ENCODE measurements at regions not wholly inside any gene's neighbourhood (a gene's known extent, or its start where the extent isn't known, plus 50 kb on each side); places are given as distances from the start of the nearest gene placed in this dataset.

DNA sequence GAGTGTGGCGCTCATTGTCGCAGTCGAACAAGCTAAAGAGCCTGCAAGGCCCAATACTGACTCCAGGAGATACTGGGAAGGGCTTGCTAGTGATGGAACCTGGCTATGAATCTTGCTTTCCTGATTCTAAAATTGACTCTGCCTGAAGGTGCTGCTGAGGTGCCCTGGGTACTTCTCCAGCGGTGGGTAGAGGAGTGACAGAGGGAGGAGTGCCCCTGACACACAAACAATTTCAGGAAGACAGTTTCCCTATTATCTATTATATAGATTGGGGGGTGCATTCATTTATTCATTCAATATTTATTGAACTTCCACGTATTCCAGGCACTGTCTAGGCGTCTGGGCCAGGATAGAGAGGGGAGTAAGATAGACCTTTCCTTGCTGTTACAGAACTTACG, 339.2 kb upstream of the GATB start:
- Mint-ChIP-seq H3K4me3 (peak overlapping the region; percentile 3), H3K9me3 (no peaks in the 10 kb centered on the region), H3K27ac (peak overlapping the region; percentile 84), H3K27me3 (ENCODE audit: low read depth, poor library complexity) (peaks cover 26% of the 10 kb centered on the region), H3K36me3 (ENCODE audit: low read depth) (no peaks in the 10 kb centered on the region), H3K4me1 (peaks cover 86% of the 10 kb centered on the region)
- TF ChIP-seq, protein P1, sequence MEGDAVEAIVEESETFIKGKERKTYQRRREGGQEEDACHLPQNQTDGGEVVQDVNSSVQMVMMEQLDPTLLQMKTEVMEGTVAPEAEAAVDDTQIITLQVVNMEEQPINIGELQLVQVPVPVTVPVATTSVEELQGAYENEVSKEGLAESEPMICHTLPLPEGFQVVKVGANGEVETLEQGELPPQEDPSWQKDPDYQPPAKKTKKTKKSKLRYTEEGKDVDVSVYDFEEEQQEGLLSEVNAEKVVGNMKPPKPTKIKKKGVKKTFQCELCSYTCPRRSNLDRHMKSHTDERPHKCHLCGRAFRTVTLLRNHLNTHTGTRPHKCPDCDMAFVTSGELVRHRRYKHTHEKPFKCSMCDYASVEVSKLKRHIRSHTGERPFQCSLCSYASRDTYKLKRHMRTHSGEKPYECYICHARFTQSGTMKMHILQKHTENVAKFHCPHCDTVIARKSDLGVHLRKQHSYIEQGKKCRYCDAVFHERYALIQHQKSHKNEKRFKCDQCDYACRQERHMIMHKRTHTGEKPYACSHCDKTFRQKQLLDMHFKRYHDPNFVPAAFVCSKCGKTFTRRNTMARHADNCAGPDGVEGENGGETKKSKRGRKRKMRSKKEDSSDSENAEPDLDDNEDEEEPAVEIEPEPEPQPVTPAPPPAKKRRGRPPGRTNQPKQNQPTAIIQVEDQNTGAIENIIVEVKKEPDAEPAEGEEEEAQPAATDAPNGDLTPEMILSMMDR (IDR thresholded peaks at IDR 0.05) = no peak
- no peak for DNase-seq

DNA sequence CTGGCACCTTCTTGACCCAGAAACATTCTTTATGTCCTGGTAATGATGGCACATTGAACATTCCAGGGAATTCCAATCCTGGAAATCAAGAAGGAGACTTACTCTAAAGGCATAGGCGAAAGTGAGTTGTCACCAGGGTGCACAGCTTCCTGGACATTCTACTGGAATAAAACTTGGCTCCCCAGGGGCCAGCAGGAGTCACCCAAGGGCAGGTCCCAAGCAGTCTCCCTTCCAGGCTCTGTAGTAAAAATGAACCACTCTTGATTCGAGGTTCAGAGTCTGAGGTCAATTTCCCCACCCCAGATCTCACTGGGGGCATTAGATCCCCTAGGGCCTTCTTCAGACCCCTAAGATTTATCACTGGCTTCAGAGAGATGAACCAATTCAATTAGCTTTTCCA, 338.7 kb upstream of the GATB start:
- Mint-ChIP-seq H3K27me3 (ENCODE audit: low read depth, poor library complexity) (peaks cover 28% of the 10 kb centered on the region), H3K4me1 (peaks cover 86% of the 10 kb centered on the region), H3K9me3 (no peaks in the 10 kb centered on the region), H3K27ac (no peak overlapping the region), H3K36me3 (ENCODE audit: low read depth) (no peaks in the 10 kb centered on the region), H3K4me3 (no peak overlapping the region)
- TF ChIP-seq, protein P1 (IDR thresholded peaks at IDR 0.05) = no peak
- DNase-seq = no peak

DNA sequence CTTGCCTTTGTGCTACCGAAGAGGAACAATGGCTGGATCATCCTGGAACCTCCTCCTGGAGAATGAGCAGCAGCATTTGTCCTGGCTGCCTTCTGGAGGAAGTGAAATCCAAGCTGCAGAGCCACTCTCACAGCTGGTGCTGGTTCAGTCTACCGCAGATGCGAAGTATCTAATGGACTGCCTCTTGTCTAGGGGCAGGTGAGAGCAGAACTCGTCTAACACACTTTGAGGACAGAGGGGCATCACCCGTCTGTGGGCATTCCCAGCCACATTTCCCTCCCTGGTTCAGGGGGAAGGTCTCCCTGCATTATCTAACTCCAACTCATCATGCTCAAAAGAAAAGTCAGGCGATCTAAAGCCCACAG, 338.2 kb upstream of the GATB start:
- Mint-ChIP-seq H3K4me1 (peaks cover 86% of the 10 kb centered on the region), H3K27me3 (ENCODE audit: low read depth, poor library complexity) (peaks cover 33% of the 10 kb centered on the region), H3K9me3 (no peaks in the 10 kb centered on the region), H3K36me3 (ENCODE audit: low read depth) (no peaks in the 10 kb centered on the region), H3K27ac (no peak overlapping the region), H3K4me3 (no peak overlapping the region)
- no peak for DNase-seq
- TF ChIP-seq, protein P1 (IDR thresholded peaks at IDR 0.05) = no peak

DNA sequence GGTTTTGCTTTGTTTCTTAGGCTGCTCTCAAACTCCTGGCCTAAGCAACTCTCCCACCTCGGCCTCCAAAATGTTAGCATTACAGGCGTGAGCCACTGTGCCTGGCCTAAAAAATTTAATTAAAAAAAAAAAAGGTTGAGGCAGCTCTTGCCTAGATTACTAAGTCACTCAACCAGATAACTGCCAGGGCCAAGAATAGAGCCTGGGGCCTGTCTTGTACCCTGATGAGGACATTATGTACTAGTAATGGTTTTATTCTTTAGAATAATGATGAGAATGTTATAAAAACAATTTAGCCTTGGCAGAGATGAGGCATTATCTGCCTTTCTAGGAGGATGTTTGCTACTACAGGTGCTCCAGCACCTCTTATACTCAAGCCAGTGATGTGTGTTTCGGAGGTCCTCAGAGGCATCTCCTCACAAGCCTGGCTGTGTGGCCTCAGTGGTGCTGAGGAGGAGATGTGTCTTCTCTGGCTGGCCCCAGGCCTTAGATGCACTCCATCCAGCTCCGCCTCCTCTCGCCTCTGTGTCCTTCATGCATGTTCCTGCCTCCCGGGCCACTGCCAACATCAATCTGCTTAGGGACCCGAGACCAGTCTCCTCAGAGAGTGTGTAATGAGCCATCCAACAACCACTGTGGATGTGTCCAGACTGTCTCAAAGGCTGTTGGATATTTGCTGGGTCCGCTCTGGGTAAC, 337.7 kb upstream of the GATB start:
- H3K4me1 Mint-ChIP-seq = peaks cover 81% of the 10 kb centered on the region
- H3K9me3 Mint-ChIP-seq = no peaks in the 10 kb centered on the region
- H3K36me3 Mint-ChIP-seq (ENCODE audit: low read depth) = no peaks in the 10 kb centered on the region
- no peak for DNase-seq
- H3K27ac Mint-ChIP-seq = no peak overlapping the region
- H3K4me3 Mint-ChIP-seq = no peak overlapping the region
- peaks cover 33% of the 10 kb centered on the region for H3K27me3 Mint-ChIP-seq (ENCODE audit: low read depth, poor library complexity)
- TF ChIP-seq, protein P1 (IDR thresholded peaks at IDR 0.05) = no peak

DNA sequence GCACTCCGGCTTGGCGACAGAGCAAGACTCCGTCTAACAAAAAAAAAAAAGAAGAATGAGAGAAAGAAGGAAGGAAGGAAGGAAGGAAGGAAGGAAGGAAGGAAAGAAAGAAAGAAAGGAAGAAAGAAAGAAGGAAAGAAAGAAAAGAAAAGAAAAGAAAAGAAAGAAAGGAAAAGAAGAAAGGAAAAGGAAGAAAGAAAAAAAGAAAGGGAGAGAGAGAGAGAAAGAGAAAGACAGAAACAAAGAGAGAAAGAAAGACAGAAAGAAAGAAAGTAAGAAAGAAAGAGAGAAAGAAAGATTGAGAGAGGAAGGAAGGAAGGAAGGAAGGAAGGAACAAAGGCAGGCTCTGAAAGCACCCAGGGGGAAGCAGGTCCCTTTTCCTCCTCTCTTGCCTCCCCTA, 336.6 kb upstream of the GATB start:
- TF ChIP-seq, protein P1 (IDR thresholded peaks at IDR 0.05) = no peak
- no peak for DNase-seq
- no peak overlapping the region for H3K4me3 Mint-ChIP-seq
- peaks cover 33% of the 10 kb centered on the region for H3K27me3 Mint-ChIP-seq (ENCODE audit: low read depth, poor library complexity)
- H3K27ac Mint-ChIP-seq = no peak overlapping the region
- H3K4me1 Mint-ChIP-seq = peaks cover 70% of the 10 kb centered on the region
- H3K36me3 Mint-ChIP-seq (ENCODE audit: low read depth) = no peaks in the 10 kb centered on the region
- no peaks in the 10 kb centered on the region for H3K9me3 Mint-ChIP-seq

DNA sequence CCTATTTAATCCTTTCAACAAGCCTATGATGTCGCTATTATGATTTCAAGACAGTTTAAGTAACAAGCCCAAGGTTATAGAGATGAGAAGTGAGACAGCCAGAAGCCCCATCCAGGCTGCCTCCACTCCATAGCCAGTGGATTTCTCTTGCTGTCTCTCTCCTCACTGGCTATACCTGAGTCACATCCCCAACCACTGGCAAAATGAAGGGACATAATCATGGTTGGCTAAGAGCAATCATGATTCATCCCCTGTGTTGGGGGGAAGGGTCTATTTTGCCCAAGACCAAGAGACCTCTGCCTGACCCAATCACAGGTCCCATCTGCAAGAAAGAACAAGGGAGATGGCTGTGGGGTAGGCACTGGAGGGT, 334.9 kb upstream of the GATB start:
- TF ChIP-seq, protein P1 (IDR thresholded peaks at IDR 0.05) = no peak
- Mint-ChIP-seq H3K27ac (no peak overlapping the region), H3K4me1 (peaks cover 53% of the 10 kb centered on the region), H3K4me3 (no peak overlapping the region), H3K36me3 (ENCODE audit: low read depth) (no peaks in the 10 kb centered on the region), H3K9me3 (no peaks in the 10 kb centered on the region), H3K27me3 (ENCODE audit: low read depth, poor library complexity) (peaks cover 33% of the 10 kb centered on the region)
- DNase-seq = no peak

Measured in nephron progenitor cell (in vitro differentiated cells).